H9 (cell line): ENCODE measurements at regions not wholly inside any gene's neighbourhood (a gene's known extent, or its start where the extent isn't known, plus 50 kb on each side); places are given as distances from the start of the nearest gene placed in this dataset.

Experiments
- DNase-seq: peaks from one replicate; pipeline ENCODE4 v3.0.0-alpha.2; 2017
- H2AFZ ChIP-seq: one replicate; pipeline ENCODE4 v1.6.1; 2013; ENCODE audit warnings: mild to moderate bottlenecking, low read length, control low read depth, moderate library complexity
- H2AK5ac ChIP-seq: 2 replicates; pipeline ENCODE4 v1.6.1; 2013; ENCODE audit warnings: low read length, control low read depth, mixed read lengths; ENCODE audit not compliant: insufficient read length
- H2BK120ac ChIP-seq: one replicate; pipeline ENCODE4 v1.6.1; 2013; ENCODE audit warnings: low read depth, mild to moderate bottlenecking, low read length, control low read depth, inconsistent platforms; ENCODE audit not compliant: poor library complexity, severe bottlenecking
- H2BK12ac ChIP-seq: 2 replicates; pipeline ENCODE4 v1.6.1; 2013; ENCODE audit warnings: low read length, control low read depth, mixed read lengths, low read depth; ENCODE audit not compliant: insufficient read length
- H2BK15ac ChIP-seq: 2 replicates; pipeline ENCODE4 v1.6.1; 2013; ENCODE audit warnings: low read depth, low read length, control low read depth
- H2BK20ac ChIP-seq: one replicate; pipeline ENCODE4 v1.6.1; 2013; ENCODE audit warnings: low read depth, mild to moderate bottlenecking, low read length, control low read depth, inconsistent platforms; ENCODE audit not compliant: poor library complexity, severe bottlenecking
- H2BK5ac ChIP-seq: 2 replicates; pipeline ENCODE4 v1.6.1; 2013; ENCODE audit warnings: low read length, control low read depth, mixed read lengths; ENCODE audit not compliant: insufficient read length
- H3K14ac ChIP-seq: 2 replicates; pipeline ENCODE4 v1.6.1; 2013; ENCODE audit warnings: low read length, control low read depth; ENCODE audit not compliant: insufficient read depth
- H3K18ac ChIP-seq: 2 replicates; pipeline ENCODE4 v1.6.1; 2013; ENCODE audit warnings: low read depth, mild to moderate bottlenecking, mixed read lengths, low read length, control low read depth; ENCODE audit not compliant: insufficient read length
- H3K23ac ChIP-seq: 2 replicates; pipeline ENCODE4 v1.6.1; 2013; ENCODE audit warnings: low read length, control low read depth, mixed read lengths, low read depth; ENCODE audit not compliant: insufficient read length
- H3K23me2 ChIP-seq: 2 replicates; pipeline ENCODE4 v1.6.1; 2013; ENCODE audit warnings: low read depth, mild to moderate bottlenecking, mixed read lengths, low read length, control low read depth; ENCODE audit not compliant: insufficient read length, poor library complexity, severe bottlenecking
- H3K27ac ChIP-seq: 2 replicates; pipeline ENCODE4 v1.5.1; 2013; ENCODE audit warnings: low read length, control low read depth, mixed read lengths, low read depth; ENCODE audit not compliant: insufficient read length
- H3K27me3 ChIP-seq: 2 replicates; pipeline ENCODE4 v1.6.1; 2013; ENCODE audit warnings: low read length, control low read depth, inconsistent platforms; ENCODE audit not compliant: insufficient read depth
- H3K4ac ChIP-seq: 2 replicates; pipeline ENCODE4 v1.6.1; 2013; ENCODE audit warnings: low read depth, mild to moderate bottlenecking, control low read depth, inconsistent platforms, low read length, moderate library complexity
- H3K4me1 ChIP-seq: 2 replicates; pipeline ENCODE4 v1.6.1; 2013; ENCODE audit warnings: low read length, control low read depth, inconsistent platforms; ENCODE audit not compliant: insufficient read depth
- H3K4me2 ChIP-seq: 2 replicates; pipeline ENCODE4 v1.6.1; 2013; ENCODE audit warnings: low read length, control low read depth, mixed read lengths; ENCODE audit not compliant: insufficient read length, insufficient read depth
- H3K56ac ChIP-seq: 2 replicates; pipeline ENCODE4 v1.6.1; 2013; ENCODE audit warnings: low read depth, mild to moderate bottlenecking, mixed read lengths, low read length, control low read depth; ENCODE audit not compliant: insufficient read length
- H3K79me1 ChIP-seq: 2 replicates; pipeline ENCODE4 v1.6.1; 2013; ENCODE audit warnings: low read depth, mild to moderate bottlenecking, moderate library complexity, low read length, control low read depth, inconsistent platforms; ENCODE audit not compliant: insufficient read depth, poor library complexity, severe bottlenecking
- H3K79me2 ChIP-seq: 2 replicates; pipeline ENCODE4 v1.6.1; 2013; ENCODE audit warnings: low read length, control low read depth, inconsistent platforms; ENCODE audit not compliant: insufficient read depth
- H3K9ac ChIP-seq: 2 replicates; pipeline ENCODE4 v1.6.1; 2013; ENCODE audit warnings: low read length, control low read depth, mixed read lengths; ENCODE audit not compliant: insufficient read length; ENCODE audit errors: extremely low read depth
- H3K9me3 ChIP-seq: one replicate; pipeline ENCODE4 v1.6.1; 2013; ENCODE audit warnings: low read depth, low read length, inconsistent platforms; ENCODE audit not compliant: control insufficient read depth
- H3T11ph ChIP-seq: one replicate; pipeline ENCODE4 v1.6.1; 2013; ENCODE audit warnings: mild to moderate bottlenecking, low read length, control low read depth, inconsistent platforms
- H4K20me1 ChIP-seq: one replicate; pipeline ENCODE4 v1.6.1; 2013; ENCODE audit not compliant: control insufficient read depth, insufficient read length, insufficient read depth
- H4K5ac ChIP-seq: 2 replicates; pipeline ENCODE4 v1.6.1; 2013; ENCODE audit warnings: low read depth, mild to moderate bottlenecking, mixed read lengths, low read length, control low read depth; ENCODE audit not compliant: insufficient read length
- H4K8ac ChIP-seq: replicated peaks from 2 replicates; pipeline ENCODE4 v1.6.1; 2013; ENCODE audit warnings: low read length, control low read depth, mixed read lengths, low read depth; ENCODE audit not compliant: insufficient read length
- H4K91ac ChIP-seq: 2 replicates; pipeline ENCODE4 v1.6.1; 2013; ENCODE audit warnings: low read depth, mild to moderate bottlenecking, moderate library complexity, mixed read lengths, low read length, control low read depth; ENCODE audit not compliant: insufficient read length
- H3K27ac Mint-ChIP-seq, 3 experiments: 2 replicates in 2 of 3; 3 replicates in 1 of 3; pipeline ENCODE4 v1.8.0; 2020 to 2021; ENCODE audit warnings: mixed read lengths in 3 of 3, mild to moderate bottlenecking in 1 of 3, moderate library complexity in 1 of 3
- H3K27me3 Mint-ChIP-seq: 2 replicates; pipeline ENCODE4 v1.8.0; 2021; ENCODE audit warnings: low read depth, mild to moderate bottlenecking, moderate library complexity, mixed read lengths
- H3K36me3 Mint-ChIP-seq, 3 experiments: 2 replicates in 2 of 3; 3 replicates in 1 of 3; pipeline ENCODE4 v1.8.0; 2020 to 2021; ENCODE audit warnings: low read depth in 3 of 3, mixed read lengths in 3 of 3; ENCODE audit not compliant: insufficient read depth in 1 of 3
- H3K4me1 Mint-ChIP-seq, 2 experiments: 2 replicates each; pipeline ENCODE4 v1.8.0; 2020; ENCODE audit warnings: mixed read lengths in 2 of 2
- H3K4me3 Mint-ChIP-seq, 2 experiments: 2 replicates in 1 of 2; 3 replicates in 1 of 2; pipeline ENCODE4 v1.8.0; 2020 to 2021; ENCODE audit warnings: mild to moderate bottlenecking in 2 of 2, mixed read lengths in 2 of 2, moderate library complexity in 1 of 2
- H3K9me3 Mint-ChIP-seq, 2 experiments: 2 replicates in 1 of 2; 3 replicates in 1 of 2; pipeline ENCODE4 v1.8.0; 2020; ENCODE audit warnings: mild to moderate bottlenecking in 2 of 2, mixed read lengths in 2 of 2, moderate library complexity in 1 of 2
- CTCF ChIP-seq: fragments of 200-600 bp; sonication (generic); conservative IDR thresholded peaks from 3 replicates; pipeline ENCODE4 v1.8.0; 2021; ENCODE audit warnings: antibody characterized with exemption, mild to moderate bottlenecking

DNA sequence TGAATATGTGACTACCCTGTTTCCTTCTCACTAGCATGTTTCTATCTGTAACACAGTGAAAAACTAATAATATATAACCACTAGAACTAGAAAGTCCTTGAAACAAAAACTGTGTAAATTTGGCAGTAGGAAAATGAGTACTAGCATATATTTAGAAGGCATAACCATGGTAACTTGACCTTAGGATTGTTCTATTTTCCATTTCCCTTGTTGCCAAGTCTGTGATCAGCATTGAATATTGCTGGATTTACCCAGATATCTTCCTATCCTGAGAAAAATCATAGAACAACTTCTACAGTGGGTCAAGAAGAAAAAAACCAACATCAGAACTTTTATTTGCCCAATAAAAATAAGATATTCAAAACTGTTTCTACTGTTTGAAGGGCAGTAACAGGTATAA is 563.9 kb upstream of the NRXN1 start:
- no peak overlapping the region for H2BK20ac ChIP-seq
- no peak overlapping the region for H3K9ac ChIP-seq
- H2BK12ac ChIP-seq, result no peak overlapping the region
- no peaks in the 10 kb centered on the region for H3K9me3 ChIP-seq
- TF ChIP-seq CTCF, result no peak
- H3K27me3 ChIP-seq, result no peaks in the 10 kb centered on the region
- no peaks in the 10 kb centered on the region for H3K79me1 ChIP-seq
- no peaks in the 10 kb centered on the region for H3K4me1 ChIP-seq
- H3K36me3 Mint-ChIP-seq, result no peaks in the 10 kb centered on the region
- no peak overlapping the region for H4K91ac ChIP-seq
- no peak overlapping the region for H3K4me3 Mint-ChIP-seq
- peaks cover 7 to 9% of the 10 kb centered on the region in 2 experiments for H3K4me1 Mint-ChIP-seq
- no peak overlapping the region for H3K14ac ChIP-seq
- no peaks in the 10 kb centered on the region for H3K79me2 ChIP-seq
- no peaks in the 10 kb centered on the region for H3K23me2 ChIP-seq
- H2BK5ac ChIP-seq, result no peak overlapping the region
- no peak overlapping the region for H3K27ac ChIP-seq
- H3K27me3 Mint-ChIP-seq, result no peaks in the 10 kb centered on the region
- H3T11ph ChIP-seq, result no peak overlapping the region
- no peak overlapping the region for H2AK5ac ChIP-seq
- H4K20me1 ChIP-seq, result no peaks in the 10 kb centered on the region
- H3K4me2 ChIP-seq, result no peak overlapping the region
- H2BK15ac ChIP-seq, result no peak overlapping the region
- peaks cover 0 to 7% of the 10 kb centered on the region in 2 experiments; a peak in 2 of 5 replicates for H3K9me3 Mint-ChIP-seq
- no peak overlapping the region for H3K27ac Mint-ChIP-seq
- no peak overlapping the region for H4K5ac ChIP-seq
- H2BK120ac ChIP-seq, result no peak overlapping the region
- H3K18ac ChIP-seq, result no peak overlapping the region
- H2AFZ ChIP-seq, result no peak overlapping the region
- DNase-seq, result no peak
- no peak overlapping the region for H3K56ac ChIP-seq
- H3K23ac ChIP-seq, result no peak overlapping the region
- H3K4ac ChIP-seq, result no peak overlapping the region
- H4K8ac ChIP-seq, result no peak overlapping the region
